B cell (primary cell): ENCODE measurements at regions not wholly inside any gene's neighbourhood (a gene's known extent, or its start where the extent isn't known, plus 50 kb on each side); places are given as distances from the start of the nearest gene placed in this dataset.

Experiments
- ATAC-seq: fragments of 200-7000 bp; cut with Tn5 transposase; one replicate; pipeline ENCODE4 v1.10.0; 2021; ENCODE audit warnings: low read depth, mild to moderate bottlenecking, moderate number of reproducible peaks, moderate library complexity
- CTCF ChIA-PET: fragments of 350-600 bp; sonication (Branson Sonifier 250); formaldehyde crosslinking; loops from one replicate; lab custom pipeline; 2021; ENCODE audit warnings: antibody characterized with exemption, inconsistent platforms; lab: Charles Lee
- POLR2A ChIA-PET: fragments of 350-600 bp; sonication (Branson Sonifier 250); formaldehyde crosslinking; loops from one replicate; lab custom pipeline; 2021; ENCODE audit warnings: antibody characterized with exemption; lab: Charles Lee
- DNase-seq: peaks from one replicate; pipeline ENCODE4 v3.0.0; 2013
- H2AFZ ChIP-seq: 2 replicates; pipeline ENCODE4 v1.6.1; 2012; ENCODE audit warnings: mild to moderate bottlenecking, low read depth, low read length; ENCODE audit not compliant: insufficient read depth, poor library complexity, severe bottlenecking
- H3K27ac ChIP-seq, 2 donors: 1 replicate in 1 of 2; 2 replicates in 1 of 2; pipeline ENCODE4 v1.5.1; 2012 to 2013; ENCODE audit warnings: low read length in 2 of 2, mild to moderate bottlenecking in 2 of 2, moderate library complexity in 1 of 2
- H3K27me3 ChIP-seq, 4 experiments: fragments of 200-600 bp in 1 of 4; sonication (generic) in 1 of 4; replicated peaks in 1 of 4; 1 replicate in 2 of 4; 2 replicates in 2 of 4; pipeline versions ENCODE4 v1.6.1 to v1.7.0; 2013 to 2016; ENCODE audit warnings: low read length in 3 of 4, mild to moderate bottlenecking in 2 of 4, mixed read lengths in 1 of 4, moderate library complexity in 1 of 4; ENCODE audit not compliant: insufficient read depth in 4 of 4, control insufficient read depth in 3 of 4; ENCODE audit errors: control extremely low read depth in 1 of 4
- H3K36me3 ChIP-seq, 2 experiments: replicated peaks in 1 of 2; 1 replicate in 1 of 2; 2 replicates in 1 of 2; pipeline versions ENCODE4 v1.6.1 to v1.7.1; 2013; ENCODE audit warnings: low read length in 1 of 2; ENCODE audit not compliant: insufficient read depth in 2 of 2, control insufficient read depth in 1 of 2; ENCODE audit errors: control extremely low read depth in 1 of 2, extremely low read depth in 1 of 2
- H3K4me1 ChIP-seq, 2 donors: fragments of 200-600 bp in 1 of 2; sonication (generic) in 1 of 2; 1 replicate in 1 of 2; 2 replicates in 1 of 2; pipeline versions ENCODE4 v1.5.1 to v1.6.1; 2013 to 2017; ENCODE audit warnings: low read length in 2 of 2; ENCODE audit not compliant: control insufficient read depth in 2 of 2, insufficient read depth in 2 of 2
- H3K4me2 ChIP-seq: replicated peaks from 2 replicates; pipeline ENCODE3; 2012; ENCODE audit warnings: mild to moderate bottlenecking, low read depth, low read length; ENCODE audit not compliant: poor library complexity, severe bottlenecking
- H3K4me3 ChIP-seq, 5 experiments: fragments of 200-600 bp in 1 of 5; sonication (generic) in 1 of 5; 1 replicate in 3 of 5; 2 replicates in 2 of 5; pipeline versions ENCODE4 v1.5.1 to v1.7.0; 2011 to 2016; ENCODE audit warnings: low read length in 4 of 5, mild to moderate bottlenecking in 4 of 5, low read depth in 2 of 5, control low read depth in 1 of 5, moderate library complexity in 1 of 5; ENCODE audit not compliant: insufficient read depth in 1 of 5; ENCODE audit errors: control extremely low read depth in 1 of 5, extremely low read depth in 1 of 5
- H3K79me2 ChIP-seq: fragments of 200-600 bp; sonication (generic); one replicate; pipeline ENCODE4 v1.6.0; 2016; ENCODE audit warnings: low read length; ENCODE audit not compliant: control insufficient read depth, insufficient read depth
- H3K9ac ChIP-seq: fragments of 200-600 bp; sonication (generic); 2 replicates; pipeline ENCODE4 v1.6.1; 2017; ENCODE audit warnings: mild to moderate bottlenecking, low read length, moderate library complexity
- H3K9me3 ChIP-seq, 3 donors: one replicate each; pipeline versions ENCODE4 v1.6.1 to v1.7.1; 2013; ENCODE audit warnings: low read length in 2 of 3; ENCODE audit not compliant: control insufficient read depth in 2 of 3, insufficient read depth in 1 of 3; ENCODE audit errors: control extremely low read depth in 1 of 3
- H4K20me1 ChIP-seq: 2 replicates; pipeline ENCODE4 v1.6.0; 2012; ENCODE audit warnings: mild to moderate bottlenecking, low read length; ENCODE audit not compliant: insufficient read depth, control insufficient read depth, poor library complexity, severe bottlenecking
- H3K27ac Mint-ChIP-seq: one replicate; pipeline ENCODE4 v1.8.0; 2021; ENCODE audit warnings: mixed read lengths
- H3K27me3 Mint-ChIP-seq: one replicate; pipeline ENCODE4 v1.8.0; 2021; ENCODE audit warnings: mixed read lengths
- H3K4me1 Mint-ChIP-seq: one replicate; pipeline ENCODE4 v1.8.0; 2021; ENCODE audit warnings: mixed read lengths
- H3K4me3 Mint-ChIP-seq: one replicate; pipeline ENCODE4 v1.8.0; 2021; ENCODE audit warnings: mixed read lengths
- H3K9me3 Mint-ChIP-seq: one replicate; pipeline ENCODE4 v1.8.0; 2022; ENCODE audit warnings: mixed read lengths; ENCODE audit not compliant: insufficient read depth
- CTCF ChIP-seq: fragments of 200-600 bp; IDR thresholded peaks from one replicate; pipeline ENCODE4 v1.8.0; 2022; ENCODE audit warnings: antibody characterized with exemption, mild to moderate bottlenecking
- EZH2 ChIP-seq: IDR thresholded peaks from 2 replicates; pipeline ENCODE4 v1.6.1; 2012; ENCODE audit warnings: borderline replicate concordance, low read depth, mild to moderate bottlenecking, moderate library complexity, low read length; ENCODE audit not compliant: insufficient read depth, poor library complexity, severe bottlenecking
- WGBS: methylation state at CpG from one replicate; pipeline ENCODE4 v1.1.5; 2013; ENCODE audit warnings: missing lambda C conversion rate; ENCODE audit not compliant: insufficient coverage; 5-methylcytosine and 5-hydroxymethylcytosine counted together
- intact Hi-C: fragments of 100-400 bp; cut with micrococcal nuclease; formaldehyde crosslinking; loops from one replicate; pipeline ENCODE4 v1.10.0; 2022

GRCh38 chr22:46082633-46083032, 67.7 kb upstream of the PPARA start:
- CTCF ChIA-PET: no interaction called here
- Histone ChIP-seq H3K79me2 (peaks cover 27% of the 10 kb centered on the region), H3K4me2 (no peak overlapping the region)

More at GRCh38 chr22:46082633-46083032, 67.7 kb upstream of the PPARA start:
- no peaks in the 10 kb centered on the region for H3K27me3 ChIP-seq
- no peak overlapping the region for H3K4me3 ChIP-seq
- H3K36me3 ChIP-seq: no peaks in the 10 kb centered on the region
- WGBS: 100% methylated on average over 1 of the region's 8 CpGs
- ATAC-seq (no peak), DNase-seq (no peak)
- peaks cover 47% of the 10 kb centered on the region for H4K20me1 ChIP-seq
- Mint-ChIP-seq H3K9me3 (no peaks in the 10 kb centered on the region), H3K4me1 (no peaks in the 10 kb centered on the region), H3K4me3 (no peak overlapping the region), H3K27ac (no peak overlapping the region), H3K27me3 (no peaks in the 10 kb centered on the region)
- H3K27ac ChIP-seq: no peak overlapping the region
- no peak overlapping the region for H2AFZ ChIP-seq
- no peaks in the 10 kb centered on the region for H3K9me3 ChIP-seq
- H3K9ac ChIP-seq: no peak overlapping the region
- TF ChIP-seq CTCF: no peak
- TF ChIP-seq EZH2: no peak
- intact Hi-C loops: no loop called here
- POLR2A ChIA-PET: no interaction called here
- no peaks in the 10 kb centered on the region for H3K4me1 ChIP-seq
